Astrocyte of the spinal cord (primary cell): ENCODE measurements at regions not wholly inside any gene's neighbourhood (a gene's known extent, or its start where the extent isn't known, plus 50 kb on each side); places are given as distances from the start of the nearest gene placed in this dataset.
"Not testable (repeated sequence)": the region's sequence is repeated elsewhere in the genome, so short reads cannot be mapped to it uniquely, and the experiment has no call there.

Source experiments
- DNase-seq: peaks from one replicate; pipeline ENCODE4 v3.0.0; 2011; ENCODE audit warnings: low read depth, low spot score
- H3K4me3 ChIP-seq: 2 replicates; pipeline ENCODE4 v1.5.1; 2011; ENCODE audit warnings: low read depth, mild to moderate bottlenecking, low read length, moderate library complexity
- in situ Hi-C: cut with HindIII; loops from 2 replicates; pipeline ENCODE4 v1.10.0; 2017; ENCODE audit warnings: low sequenced_read_pairs
- TF ChIP-seq, protein P1 (sequence below): IDR thresholded peaks from 2 replicates; pipeline ENCODE4 v1.5.1; 2012; ENCODE audit warnings: low read depth, mild to moderate bottlenecking, low read length, inconsistent platforms

- TF ChIP-seq, protein P1, sequence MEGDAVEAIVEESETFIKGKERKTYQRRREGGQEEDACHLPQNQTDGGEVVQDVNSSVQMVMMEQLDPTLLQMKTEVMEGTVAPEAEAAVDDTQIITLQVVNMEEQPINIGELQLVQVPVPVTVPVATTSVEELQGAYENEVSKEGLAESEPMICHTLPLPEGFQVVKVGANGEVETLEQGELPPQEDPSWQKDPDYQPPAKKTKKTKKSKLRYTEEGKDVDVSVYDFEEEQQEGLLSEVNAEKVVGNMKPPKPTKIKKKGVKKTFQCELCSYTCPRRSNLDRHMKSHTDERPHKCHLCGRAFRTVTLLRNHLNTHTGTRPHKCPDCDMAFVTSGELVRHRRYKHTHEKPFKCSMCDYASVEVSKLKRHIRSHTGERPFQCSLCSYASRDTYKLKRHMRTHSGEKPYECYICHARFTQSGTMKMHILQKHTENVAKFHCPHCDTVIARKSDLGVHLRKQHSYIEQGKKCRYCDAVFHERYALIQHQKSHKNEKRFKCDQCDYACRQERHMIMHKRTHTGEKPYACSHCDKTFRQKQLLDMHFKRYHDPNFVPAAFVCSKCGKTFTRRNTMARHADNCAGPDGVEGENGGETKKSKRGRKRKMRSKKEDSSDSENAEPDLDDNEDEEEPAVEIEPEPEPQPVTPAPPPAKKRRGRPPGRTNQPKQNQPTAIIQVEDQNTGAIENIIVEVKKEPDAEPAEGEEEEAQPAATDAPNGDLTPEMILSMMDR = no peak
- DNase-seq = peak; percentile 99
- no peak overlapping the region for H3K4me3 ChIP-seq
- in situ Hi-C loops = no loop called here
Measured at GRCh38 chr7:121530227-121531174, 134.4 kb upstream of the FAM3C start.

GRCh38 chr7:121529003-121529402 is 132.9 kb upstream of the FAM3C start:
- no peak overlapping the region for H3K4me3 ChIP-seq
- in situ Hi-C loops = no loop called here
- TF ChIP-seq, protein P1 = no peak
- DNase-seq = no peak

- H3K4me3 ChIP-seq, in situ Hi-C loops, DNase-seq: not testable (repeated sequence)
Measured at GRCh38 chr7:121526210-121526609, 130.1 kb upstream of the FAM3C start.

GRCh38 chr7:121525155-121525819 is 129.2 kb upstream of the FAM3C start:
- DNase-seq = no peak
- H3K4me3 ChIP-seq = no peak overlapping the region
- TF ChIP-seq, protein P1 = no peak
- in situ Hi-C loops = no loop called here

DNA sequence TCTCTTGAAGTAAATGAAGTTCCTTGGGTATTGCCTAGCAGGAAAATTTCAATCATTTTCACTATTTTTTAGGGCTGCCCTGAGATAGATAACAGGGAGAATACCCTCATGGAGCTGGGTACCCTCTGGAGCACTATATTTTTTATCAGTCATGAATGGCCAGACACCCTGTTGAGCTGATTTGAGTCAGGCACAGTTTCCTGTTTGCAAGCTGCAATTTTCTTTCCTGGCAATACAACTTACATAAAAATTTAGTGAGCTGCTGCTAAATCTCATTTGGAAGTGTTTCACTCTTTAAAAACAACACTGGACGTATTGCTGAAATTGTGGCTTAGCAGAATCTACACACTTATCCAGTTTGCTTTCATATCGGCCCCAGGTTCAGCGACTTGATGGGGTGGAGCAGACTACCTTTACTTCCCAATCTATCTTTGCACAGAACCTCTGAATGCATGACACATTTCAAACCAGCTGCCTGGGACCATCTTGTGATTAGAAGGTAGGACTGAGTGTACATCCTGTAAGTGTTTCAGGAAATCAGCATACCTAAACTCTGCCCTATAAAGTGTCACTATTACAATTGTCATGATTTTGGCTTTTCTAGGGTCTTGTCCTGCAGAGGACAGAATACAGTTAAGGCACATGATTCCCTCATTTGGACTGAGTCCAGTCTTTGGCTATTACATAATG is 125.7 kb upstream of the FAM3C start:
- H3K4me3 ChIP-seq = no peak overlapping the region
- in situ Hi-C loops = no loop called here
- TF ChIP-seq, protein P1 = no peak
- DNase-seq = peak; percentile 24

DNA sequence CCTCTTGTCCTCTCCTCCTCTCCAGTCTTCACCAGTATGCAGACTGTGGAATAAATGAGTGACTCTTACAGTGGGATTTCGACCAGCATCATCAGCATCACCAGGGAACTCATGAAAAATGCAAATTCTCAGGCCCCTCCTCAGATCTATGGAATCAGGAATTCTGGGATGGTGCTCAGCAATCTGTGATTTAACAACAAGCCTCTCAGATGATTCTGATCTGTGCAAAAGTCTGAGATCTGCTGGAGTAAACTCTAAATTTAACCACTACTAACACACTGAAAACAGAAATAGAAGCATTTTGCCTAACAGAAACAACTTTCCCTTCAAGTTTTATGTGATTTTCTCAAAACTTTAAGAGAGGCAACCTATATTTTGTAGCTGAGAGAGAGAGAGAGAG is 124.8 kb upstream of the FAM3C start:
- in situ Hi-C loops = no loop called here
- TF ChIP-seq, protein P1 = no peak
- DNase-seq = no peak
- H3K4me3 ChIP-seq = no peak overlapping the region
